GM19395 (cell line): ENCODE measurements at regions not wholly inside any gene's neighbourhood (a gene's known extent, or its start where the extent isn't known, plus 50 kb on each side); places are given as distances from the start of the nearest gene placed in this dataset.

Experiments used
- ATAC-seq: cut with Tn5 transposase; IDR thresholded peaks from one replicate; pipeline ENCODE4 v1.9.1; 2021; ENCODE audit warnings: mild to moderate bottlenecking, moderate library complexity; ENCODE audit not compliant: unreplicated experiment

GRCh38 chr5:167949435-167949834 is 342.0 kb upstream of the WWC1 start:
- ATAC-seq, result no peak

GRCh38 chr5:167950126-167950721 is 341.2 kb upstream of the WWC1 start:
- no peak for ATAC-seq

- no peak for ATAC-seq
These were observed 340.3 kb upstream of the WWC1 start for GRCh38 chr5:167951116-167951515.

GRCh38 chr5:167952278-167952995 is 339.0 kb upstream of the WWC1 start:
- ATAC-seq, result no peak

GRCh38 chr5:167953151-167953798 is 338.2 kb upstream of the WWC1 start:
- ATAC-seq, result no peak

GRCh38 chr5:167961731-167962130 is 329.7 kb upstream of the WWC1 start:
- no peak for ATAC-seq

GRCh38 chr5:167964529-167964928 is 326.9 kb upstream of the WWC1 start:
- ATAC-seq, result no peak

- ATAC-seq, result no peak
These were observed 325.7 kb upstream of the WWC1 start for GRCh38 chr5:167965710-167966109.

- no peak for ATAC-seq
These were observed 324.5 kb upstream of the WWC1 start for GRCh38 chr5:167966979-167967378.

- ATAC-seq, result no peak
These were observed 323.8 kb upstream of the WWC1 start for GRCh38 chr5:167967494-167968177.

GRCh38 chr5:167968837-167969236 is 322.6 kb upstream of the WWC1 start:
- ATAC-seq, result no peak

- ATAC-seq, result peak; percentile 74
These were observed 321.4 kb upstream of the WWC1 start for GRCh38 chr5:167969998-167970397.

- no peak for ATAC-seq
These were observed 319.7 kb upstream of the WWC1 start for GRCh38 chr5:167971706-167972105.

GRCh38 chr5:167973126-167973525 is 318.3 kb upstream of the WWC1 start:
- no peak for ATAC-seq

GRCh38 chr5:167984951-167985350 is 306.5 kb upstream of the WWC1 start:
- no peak for ATAC-seq

- no peak for ATAC-seq
These were observed 306.1 kb upstream of the WWC1 start for GRCh38 chr5:167985373-167985772.

- ATAC-seq, result no peak
These were observed 303.8 kb upstream of the WWC1 start for GRCh38 chr5:167987490-167988280.

- ATAC-seq, result no peak
These were observed 298.6 kb upstream of the WWC1 start for GRCh38 chr5:167992868-167993267.

- no peak for ATAC-seq
These were observed 297.7 kb upstream of the WWC1 start for GRCh38 chr5:167993771-167994170.

- no peak for ATAC-seq
These were observed 295.5 kb upstream of the WWC1 start for GRCh38 chr5:167995844-167996425.
